Mammary epithelial cell (primary cell): ENCODE measurements at regions not wholly inside any gene's neighbourhood (a gene's known extent, or its start where the extent isn't known, plus 50 kb on each side); places are given as distances from the start of the nearest gene placed in this dataset.

Source experiments
- EZH2 ChIP-seq: IDR thresholded peaks from 2 replicates; pipeline ENCODE4 v1.6.1; 2012; ENCODE audit warnings: low read length, inconsistent platforms, borderline replicate concordance
- TF ChIP-seq, protein P1 (sequence below), 2 donors: IDR thresholded peaks in 1 of 2; conservative IDR thresholded peaks in 1 of 2; 2 replicates each; pipeline ENCODE4 v1.5.1; 2011 to 2012; ENCODE audit warnings: inconsistent platforms in 2 of 2, low read length in 2 of 2, mild to moderate bottlenecking in 2 of 2, control low read depth in 1 of 2, low read depth in 1 of 2; ENCODE audit not compliant: insufficient read depth in 1 of 2; ENCODE audit errors: extremely low read depth in 1 of 2

DNA sequence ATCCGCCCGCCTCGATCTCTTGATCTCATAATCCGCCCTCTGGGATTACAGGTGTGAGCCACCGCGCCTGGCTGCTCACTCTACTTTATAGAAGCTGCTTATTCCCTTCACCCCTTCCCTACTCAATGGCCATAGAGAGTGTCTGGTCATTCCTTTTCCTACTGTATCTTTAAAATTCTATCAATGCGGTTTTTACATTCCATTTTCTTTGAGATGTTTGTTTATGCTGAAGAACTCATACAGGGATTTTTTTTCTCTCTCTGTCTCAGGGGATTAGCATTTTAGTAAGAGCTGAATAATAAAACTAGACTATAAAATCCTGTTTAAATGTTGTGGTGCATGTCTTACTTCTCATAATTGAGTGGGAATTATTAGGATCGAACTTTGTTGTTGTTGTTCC is 218.6 kb upstream of the FOXN3 start:
- TF ChIP-seq, protein P1, sequence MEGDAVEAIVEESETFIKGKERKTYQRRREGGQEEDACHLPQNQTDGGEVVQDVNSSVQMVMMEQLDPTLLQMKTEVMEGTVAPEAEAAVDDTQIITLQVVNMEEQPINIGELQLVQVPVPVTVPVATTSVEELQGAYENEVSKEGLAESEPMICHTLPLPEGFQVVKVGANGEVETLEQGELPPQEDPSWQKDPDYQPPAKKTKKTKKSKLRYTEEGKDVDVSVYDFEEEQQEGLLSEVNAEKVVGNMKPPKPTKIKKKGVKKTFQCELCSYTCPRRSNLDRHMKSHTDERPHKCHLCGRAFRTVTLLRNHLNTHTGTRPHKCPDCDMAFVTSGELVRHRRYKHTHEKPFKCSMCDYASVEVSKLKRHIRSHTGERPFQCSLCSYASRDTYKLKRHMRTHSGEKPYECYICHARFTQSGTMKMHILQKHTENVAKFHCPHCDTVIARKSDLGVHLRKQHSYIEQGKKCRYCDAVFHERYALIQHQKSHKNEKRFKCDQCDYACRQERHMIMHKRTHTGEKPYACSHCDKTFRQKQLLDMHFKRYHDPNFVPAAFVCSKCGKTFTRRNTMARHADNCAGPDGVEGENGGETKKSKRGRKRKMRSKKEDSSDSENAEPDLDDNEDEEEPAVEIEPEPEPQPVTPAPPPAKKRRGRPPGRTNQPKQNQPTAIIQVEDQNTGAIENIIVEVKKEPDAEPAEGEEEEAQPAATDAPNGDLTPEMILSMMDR (conservative IDR thresholded peaks at IDR 0.05 in 1 of 2, IDR thresholded peaks at IDR 0.05 in 1 of 2; ENCODE audit: extremely low read depth in 1 of 2, insufficient read depth in 1 of 2, low read depth in 1 of 2, low read length in 2 of 2), result no peak
- TF ChIP-seq EZH2, result no peak
